ENCODE measurements at regions not wholly inside any gene's neighbourhood (a gene's known extent, or its start where the extent isn't known, plus 50 kb on each side); places are given as distances from the start of the nearest gene placed in this dataset.

DNA sequence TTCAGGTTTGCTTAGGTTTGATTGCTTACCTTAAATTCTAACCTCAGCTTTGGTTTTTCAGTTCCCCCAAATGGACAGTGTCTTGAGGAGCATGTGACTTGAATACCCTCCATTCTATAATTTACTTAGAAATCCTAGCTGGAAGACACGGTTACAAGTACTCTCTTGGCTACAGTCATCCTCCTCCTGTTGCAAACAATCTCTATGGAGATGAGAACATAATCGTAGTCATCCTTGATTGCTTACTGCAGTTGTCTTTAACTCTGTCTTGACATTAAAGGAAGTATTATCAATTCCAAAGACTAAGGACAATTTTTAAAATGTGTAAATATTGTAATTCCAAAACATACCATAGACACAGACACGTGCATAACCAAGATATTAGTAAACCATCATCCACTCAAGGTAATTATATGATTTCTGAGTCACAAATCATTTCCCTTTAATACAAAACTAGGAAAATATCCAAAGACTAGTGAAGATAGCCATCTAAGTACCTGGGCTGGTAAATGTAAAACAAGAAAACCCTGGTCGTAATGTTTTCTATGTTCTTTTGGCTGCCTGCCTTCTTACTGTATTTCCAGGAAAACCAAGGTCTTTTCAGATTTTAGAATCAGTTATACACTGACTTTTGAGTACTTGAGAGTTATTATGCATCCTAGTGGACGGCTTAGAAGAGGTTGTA, 149.9 kb downstream of the CHRM3 start:
- ChIA-PET CTCF (no interaction called here), POLR2A (no interaction called here)
- TF ChIP-seq ZC3H11A (IDR thresholded peaks at IDR 0.05) (no peak), MAFK (IDR thresholded peaks at IDR 0.05; ENCODE audit: partially characterized antibody) (no peak), HOXB13 (CRISPR knock-in tag; IDR thresholded peaks at IDR 0.05; ENCODE audit: low read depth) (no peak)
- TF ChIP-seq, protein P1, sequence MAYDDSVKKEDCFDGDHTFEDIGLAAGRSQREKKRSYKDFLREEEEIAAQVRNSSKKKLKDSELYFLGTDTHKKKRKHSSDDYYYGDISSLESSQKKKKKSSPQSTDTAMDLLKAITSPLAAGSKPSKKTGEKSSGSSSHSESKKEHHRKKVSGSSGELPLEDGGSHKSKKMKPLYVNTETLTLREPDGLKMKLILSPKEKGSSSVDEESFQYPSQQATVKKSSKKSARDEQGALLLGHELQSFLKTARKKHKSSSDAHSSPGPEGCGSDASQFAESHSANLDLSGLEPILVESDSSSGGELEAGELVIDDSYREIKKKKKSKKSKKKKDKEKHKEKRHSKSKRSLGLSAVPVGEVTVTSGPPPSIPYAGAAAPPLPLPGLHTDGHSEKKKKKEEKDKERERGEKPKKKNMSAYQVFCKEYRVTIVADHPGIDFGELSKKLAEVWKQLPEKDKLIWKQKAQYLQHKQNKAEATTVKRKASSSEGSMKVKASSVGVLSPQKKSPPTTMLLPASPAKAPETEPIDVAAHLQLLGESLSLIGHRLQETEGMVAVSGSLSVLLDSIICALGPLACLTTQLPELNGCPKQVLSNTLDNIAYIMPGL (CRISPR knock-in tag; IDR thresholded peaks at IDR 0.05; ENCODE audit: borderline replicate concordance): no peak
- DNase-seq (ENCODE audit: low read depth in 1 of 2, low spot score in 1 of 2) (no peak), FAIRE-seq (no peak), ATAC-seq (no peak)
- H3K4me1 ChIP-seq: no peaks in the 10 kb centered on the region
- 14% methylated on average over 5 of the region's 5 CpGs for WGBS (ENCODE audit: missing lambda C conversion rate)
- no peak overlapping the region for H3K4me2 ChIP-seq
- no peak overlapping the region for H3K4me3 ChIP-seq
- no peaks in the 10 kb centered on the region for H3K9me3 ChIP-seq
- H3K27ac ChIP-seq: no peak overlapping the region

DNA sequence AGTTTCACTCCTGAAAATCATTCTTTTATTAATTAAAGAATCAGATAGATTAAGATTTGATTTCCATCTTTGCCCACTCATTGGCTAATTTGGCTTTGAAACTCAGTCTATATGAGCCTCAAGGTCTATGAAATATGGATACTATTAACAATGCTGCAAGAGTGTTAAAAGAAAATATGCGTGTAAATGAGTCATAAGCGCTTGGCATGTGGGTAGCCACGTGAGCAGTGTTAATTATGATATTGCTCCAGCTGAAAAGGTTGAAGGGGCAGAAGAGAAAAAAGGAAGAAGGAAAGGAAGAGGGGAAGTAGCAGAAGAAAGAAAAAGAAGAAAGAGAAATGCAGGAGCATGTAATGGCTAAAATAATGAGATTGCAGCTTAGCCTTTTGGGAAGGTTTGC, 151.4 kb downstream of the CHRM3 start:
- CTCF ChIA-PET: no interaction called here
- ATAC-seq (no peak), FAIRE-seq (no peak), DNase-seq (ENCODE audit: low read depth in 1 of 2, low spot score in 1 of 2) (no peak)
- Histone ChIP-seq H3K4me3 (no peak overlapping the region), H3K27ac (no peak overlapping the region), H3K9me3 (no peaks in the 10 kb centered on the region), H3K4me1 (no peaks in the 10 kb centered on the region), H3K4me2 (no peak overlapping the region)
- TF ChIP-seq FOXS1 (CRISPR knock-in tag; IDR thresholded peaks at IDR 0.05): no peak
- TF ChIP-seq, protein P2, sequence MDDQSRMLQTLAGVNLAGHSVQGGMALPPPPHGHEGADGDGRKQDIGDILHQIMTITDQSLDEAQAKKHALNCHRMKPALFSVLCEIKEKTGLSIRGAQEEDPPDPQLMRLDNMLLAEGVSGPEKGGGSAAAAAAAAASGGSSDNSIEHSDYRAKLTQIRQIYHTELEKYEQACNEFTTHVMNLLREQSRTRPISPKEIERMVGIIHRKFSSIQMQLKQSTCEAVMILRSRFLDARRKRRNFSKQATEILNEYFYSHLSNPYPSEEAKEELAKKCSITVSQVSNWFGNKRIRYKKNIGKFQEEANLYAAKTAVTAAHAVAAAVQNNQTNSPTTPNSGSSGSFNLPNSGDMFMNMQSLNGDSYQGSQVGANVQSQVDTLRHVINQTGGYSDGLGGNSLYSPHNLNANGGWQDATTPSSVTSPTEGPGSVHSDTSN (IDR thresholded peaks at IDR 0.05): no peak
- TF ChIP-seq, protein P3, sequence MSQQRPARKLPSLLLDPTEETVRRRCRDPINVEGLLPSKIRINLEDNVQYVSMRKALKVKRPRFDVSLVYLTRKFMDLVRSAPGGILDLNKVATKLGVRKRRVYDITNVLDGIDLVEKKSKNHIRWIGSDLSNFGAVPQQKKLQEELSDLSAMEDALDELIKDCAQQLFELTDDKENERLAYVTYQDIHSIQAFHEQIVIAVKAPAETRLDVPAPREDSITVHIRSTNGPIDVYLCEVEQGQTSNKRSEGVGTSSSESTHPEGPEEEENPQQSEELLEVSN (IDR thresholded peaks at IDR 0.05; ENCODE audit: borderline replicate concordance, low read depth): no peak
- no peak for TF ChIP-seq POLR2AphosphoS2 (conservative IDR thresholded peaks at IDR 0.05; ENCODE audit: low read length)
- TF ChIP-seq, protein P4, sequence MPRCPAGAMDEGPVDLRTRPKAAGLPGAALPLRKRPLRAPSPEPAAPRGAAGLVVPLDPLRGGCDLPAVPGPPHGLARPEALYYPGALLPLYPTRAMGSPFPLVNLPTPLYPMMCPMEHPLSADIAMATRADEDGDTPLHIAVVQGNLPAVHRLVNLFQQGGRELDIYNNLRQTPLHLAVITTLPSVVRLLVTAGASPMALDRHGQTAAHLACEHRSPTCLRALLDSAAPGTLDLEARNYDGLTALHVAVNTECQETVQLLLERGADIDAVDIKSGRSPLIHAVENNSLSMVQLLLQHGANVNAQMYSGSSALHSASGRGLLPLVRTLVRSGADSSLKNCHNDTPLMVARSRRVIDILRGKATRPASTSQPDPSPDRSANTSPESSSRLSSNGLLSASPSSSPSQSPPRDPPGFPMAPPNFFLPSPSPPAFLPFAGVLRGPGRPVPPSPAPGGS (IDR thresholded peaks at IDR 0.05): no peak
- no peak for TF ChIP-seq GATA3 (IDR thresholded peaks at IDR 0.05; ENCODE audit: borderline replicate concordance)
- no peak for TF ChIP-seq FOSL2 (IDR thresholded peaks at IDR 0.05)
- TF ChIP-seq FOSL2 (CRISPR knock-in tag; IDR thresholded peaks at IDR 0.05): no peak
- TF ChIP-seq EHMT2 (IDR thresholded peaks at IDR 0.05; ENCODE audit: low read depth): no peak
- 56% methylated on average over 3 of the region's 3 CpGs for WGBS (ENCODE audit: missing lambda C conversion rate)
- POLR2A ChIA-PET: no interaction called here

DNA sequence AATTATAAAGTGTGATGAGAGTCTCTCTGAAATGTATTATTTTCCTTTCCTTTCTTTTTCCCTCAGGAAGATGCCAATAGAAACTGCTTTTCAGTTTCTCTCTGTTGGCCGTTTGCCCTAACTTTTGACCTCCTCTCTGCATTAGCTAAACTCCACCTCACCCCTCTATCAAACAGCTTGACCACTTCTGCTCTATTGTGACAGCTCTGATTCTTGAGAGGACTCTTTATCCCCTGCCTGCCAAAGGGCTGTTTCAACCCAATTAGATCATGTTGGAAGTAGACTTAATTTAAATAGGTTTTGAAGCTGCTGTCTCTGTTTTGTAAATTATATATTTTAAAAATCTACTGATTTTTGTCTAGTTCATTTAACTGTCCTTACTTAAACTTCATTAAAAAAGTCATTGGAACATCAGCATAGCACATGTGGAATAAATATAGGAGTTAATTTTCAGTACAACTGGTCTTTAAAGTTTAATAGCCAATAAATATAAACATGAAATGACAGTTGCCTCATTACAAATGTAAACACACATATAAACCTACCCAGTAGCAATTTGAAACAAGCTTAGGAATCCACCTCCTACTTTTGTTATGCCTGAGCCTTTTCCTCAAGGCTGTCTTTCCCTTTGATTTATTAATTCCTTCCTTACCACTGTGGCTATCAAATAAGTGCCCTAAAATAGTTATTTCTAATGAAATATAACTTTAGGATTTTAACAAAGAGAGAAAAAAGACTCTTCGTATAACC, 152.0 kb downstream of the CHRM3 start:
- CTCF ChIA-PET: no interaction called here

More for the DNA sequence above, 152.0 kb downstream of the CHRM3 start:
- 12% methylated on average over 2 of the region's 2 CpGs for WGBS (ENCODE audit: missing lambda C conversion rate)
- FAIRE-seq (no peak), DNase-seq (ENCODE audit: low read depth in 1 of 2, low spot score in 1 of 2) (no peak), ATAC-seq (no peak)
- Histone ChIP-seq H3K4me2 (no peak overlapping the region), H3K27ac (no peak overlapping the region), H3K9me3 (no peaks in the 10 kb centered on the region), H3K4me1 (no peaks in the 10 kb centered on the region), H3K4me3 (no peak overlapping the region)
- TF ChIP-seq POLR2A (IDR thresholded peaks at IDR 0.05; ENCODE audit: low read length) (no peak), ZFP36 (IDR thresholded peaks at IDR 0.05; ENCODE audit: borderline replicate concordance, partially characterized antibody) (no peak), GATA3 (IDR thresholded peaks at IDR 0.05; ENCODE audit: borderline replicate concordance) (no peak), BHLHE40 (IDR thresholded peaks at IDR 0.05; ENCODE audit: low read depth, low read length) (no peak)
- TF ChIP-seq, protein P5, sequence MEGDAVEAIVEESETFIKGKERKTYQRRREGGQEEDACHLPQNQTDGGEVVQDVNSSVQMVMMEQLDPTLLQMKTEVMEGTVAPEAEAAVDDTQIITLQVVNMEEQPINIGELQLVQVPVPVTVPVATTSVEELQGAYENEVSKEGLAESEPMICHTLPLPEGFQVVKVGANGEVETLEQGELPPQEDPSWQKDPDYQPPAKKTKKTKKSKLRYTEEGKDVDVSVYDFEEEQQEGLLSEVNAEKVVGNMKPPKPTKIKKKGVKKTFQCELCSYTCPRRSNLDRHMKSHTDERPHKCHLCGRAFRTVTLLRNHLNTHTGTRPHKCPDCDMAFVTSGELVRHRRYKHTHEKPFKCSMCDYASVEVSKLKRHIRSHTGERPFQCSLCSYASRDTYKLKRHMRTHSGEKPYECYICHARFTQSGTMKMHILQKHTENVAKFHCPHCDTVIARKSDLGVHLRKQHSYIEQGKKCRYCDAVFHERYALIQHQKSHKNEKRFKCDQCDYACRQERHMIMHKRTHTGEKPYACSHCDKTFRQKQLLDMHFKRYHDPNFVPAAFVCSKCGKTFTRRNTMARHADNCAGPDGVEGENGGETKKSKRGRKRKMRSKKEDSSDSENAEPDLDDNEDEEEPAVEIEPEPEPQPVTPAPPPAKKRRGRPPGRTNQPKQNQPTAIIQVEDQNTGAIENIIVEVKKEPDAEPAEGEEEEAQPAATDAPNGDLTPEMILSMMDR (IDR thresholded peaks at IDR 0.05): no peak
- TF ChIP-seq, protein P3 (IDR thresholded peaks at IDR 0.05; ENCODE audit: borderline replicate concordance, low read depth): no peak
- POLR2A ChIA-PET: no interaction called here

Data from A549 (cell line).